ENCODE measurements at regions not wholly inside any gene's neighbourhood (a gene's known extent, or its start where the extent isn't known, plus 50 kb on each side); places are given as distances from the start of the nearest gene placed in this dataset.

DNA sequence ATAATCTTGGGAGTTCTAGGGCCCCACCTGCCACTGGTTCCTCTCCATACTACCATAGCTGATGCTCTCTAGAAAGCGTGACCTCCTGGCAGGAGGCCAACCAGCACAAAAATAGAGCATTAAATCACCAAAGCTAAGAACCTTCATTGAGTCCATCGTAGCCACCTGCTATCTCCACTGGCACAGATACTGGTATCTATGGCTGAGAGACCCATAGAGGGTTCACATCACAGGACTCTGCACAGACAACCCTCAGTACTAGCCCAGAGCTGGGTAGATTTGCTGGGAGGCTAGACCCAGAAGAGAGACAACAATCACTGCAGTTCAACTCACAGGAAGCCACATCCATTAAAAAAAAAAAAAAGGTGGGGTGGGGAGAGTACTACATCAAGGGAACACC lies 509.1 kb downstream of the DTWD2 start:
- Mint-ChIP-seq H3K4me3 (no peak overlapping the region), H3K9me3 (peaks cover 35% of the 10 kb centered on the region), H3K27ac (no peak overlapping the region), H3K36me3 (peaks cover 14% of the 10 kb centered on the region), H3K4me1 (no peaks in the 10 kb centered on the region), H3K27me3 (ENCODE audit: low read depth) (no peaks in the 10 kb centered on the region)
- TF ChIP-seq ELF4 (CRISPR knock-in tag; IDR thresholded peaks at IDR 0.05; ENCODE audit: low read depth): no peak
- ATAC-seq (no peak), DNase-seq (ENCODE audit: low spot score) (no peak)
- ChIA-PET CTCF (no interaction called here), POLR2A (no interaction called here)

DNA sequence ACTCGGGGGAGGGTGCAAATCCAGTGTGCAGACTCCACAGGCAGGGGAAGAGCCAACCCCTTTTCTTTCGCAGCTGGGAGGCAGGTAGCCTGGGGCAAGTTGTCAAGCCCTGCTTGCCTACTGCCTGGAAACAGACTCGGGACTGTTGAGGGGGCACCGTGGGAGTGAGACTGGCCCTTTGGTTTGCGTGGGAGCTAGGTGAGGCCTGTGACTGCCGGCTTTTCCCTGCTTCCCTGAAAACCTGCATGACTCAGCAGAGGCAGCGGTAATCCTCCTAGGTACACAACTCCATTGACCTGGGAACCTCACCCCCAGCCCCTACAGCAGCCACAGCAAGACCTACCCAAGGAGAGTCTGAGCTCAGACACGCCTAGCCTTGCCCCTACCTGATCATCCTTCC lies 509.5 kb downstream of the DTWD2 start:
- no peak for DNase-seq (ENCODE audit: low spot score)
- peaks cover 31% of the 10 kb centered on the region for H3K9me3 Mint-ChIP-seq
- no peak overlapping the region for H3K4me3 Mint-ChIP-seq
- H3K4me1 Mint-ChIP-seq: no peaks in the 10 kb centered on the region
- H3K36me3 Mint-ChIP-seq: peaks cover 10% of the 10 kb centered on the region
- CTCF ChIA-PET: no interaction called here
- no peak overlapping the region for H3K27ac Mint-ChIP-seq
- POLR2A ChIA-PET: no interaction called here
- no peaks in the 10 kb centered on the region; the same call in 1 of the 2 replicates for H3K27me3 Mint-ChIP-seq (ENCODE audit: low read depth)
- TF ChIP-seq ZNF671 (CRISPR knock-in tag; IDR thresholded peaks at IDR 0.05) (no peak), ZNF263 (CRISPR knock-in tag; IDR thresholded peaks at IDR 0.05; ENCODE audit: low read depth) (no peak), KAT7 (CRISPR knock-in tag; IDR thresholded peaks at IDR 0.05; ENCODE audit: borderline replicate concordance) (no peak), CREB1 (CRISPR knock-in tag; IDR thresholded peaks at IDR 0.05) (no peak), GRHL2 (CRISPR knock-in tag; IDR thresholded peaks at IDR 0.05; ENCODE audit: insufficient replicate concordance, severe bottlenecking) (no peak), NR2C2 (CRISPR knock-in tag; IDR thresholded peaks at IDR 0.05) (no peak)
- TF ChIP-seq, protein P1, sequence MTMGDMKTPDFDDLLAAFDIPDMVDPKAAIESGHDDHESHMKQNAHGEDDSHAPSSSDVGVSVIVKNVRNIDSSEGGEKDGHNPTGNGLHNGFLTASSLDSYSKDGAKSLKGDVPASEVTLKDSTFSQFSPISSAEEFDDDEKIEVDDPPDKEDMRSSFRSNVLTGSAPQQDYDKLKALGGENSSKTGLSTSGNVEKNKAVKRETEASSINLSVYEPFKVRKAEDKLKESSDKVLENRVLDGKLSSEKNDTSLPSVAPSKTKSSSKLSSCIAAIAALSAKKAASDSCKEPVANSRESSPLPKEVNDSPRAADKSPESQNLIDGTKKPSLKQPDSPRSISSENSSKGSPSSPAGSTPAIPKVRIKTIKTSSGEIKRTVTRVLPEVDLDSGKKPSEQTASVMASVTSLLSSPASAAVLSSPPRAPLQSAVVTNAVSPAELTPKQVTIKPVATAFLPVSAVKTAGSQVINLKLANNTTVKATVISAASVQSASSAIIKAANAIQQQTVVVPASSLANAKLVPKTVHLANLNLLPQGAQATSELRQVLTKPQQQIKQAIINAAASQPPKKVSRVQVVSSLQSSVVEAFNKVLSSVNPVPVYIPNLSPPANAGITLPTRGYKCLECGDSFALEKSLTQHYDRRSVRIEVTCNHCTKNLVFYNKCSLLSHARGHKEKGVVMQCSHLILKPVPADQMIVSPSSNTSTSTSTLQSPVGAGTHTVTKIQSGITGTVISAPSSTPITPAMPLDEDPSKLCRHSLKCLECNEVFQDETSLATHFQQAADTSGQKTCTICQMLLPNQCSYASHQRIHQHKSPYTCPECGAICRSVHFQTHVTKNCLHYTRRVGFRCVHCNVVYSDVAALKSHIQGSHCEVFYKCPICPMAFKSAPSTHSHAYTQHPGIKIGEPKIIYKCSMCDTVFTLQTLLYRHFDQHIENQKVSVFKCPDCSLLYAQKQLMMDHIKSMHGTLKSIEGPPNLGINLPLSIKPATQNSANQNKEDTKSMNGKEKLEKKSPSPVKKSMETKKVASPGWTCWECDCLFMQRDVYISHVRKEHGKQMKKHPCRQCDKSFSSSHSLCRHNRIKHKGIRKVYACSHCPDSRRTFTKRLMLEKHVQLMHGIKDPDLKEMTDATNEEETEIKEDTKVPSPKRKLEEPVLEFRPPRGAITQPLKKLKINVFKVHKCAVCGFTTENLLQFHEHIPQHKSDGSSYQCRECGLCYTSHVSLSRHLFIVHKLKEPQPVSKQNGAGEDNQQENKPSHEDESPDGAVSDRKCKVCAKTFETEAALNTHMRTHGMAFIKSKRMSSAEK (CRISPR knock-in tag; IDR thresholded peaks at IDR 0.05; ENCODE audit: borderline replicate concordance): no peak
- TF ChIP-seq, protein P2, sequence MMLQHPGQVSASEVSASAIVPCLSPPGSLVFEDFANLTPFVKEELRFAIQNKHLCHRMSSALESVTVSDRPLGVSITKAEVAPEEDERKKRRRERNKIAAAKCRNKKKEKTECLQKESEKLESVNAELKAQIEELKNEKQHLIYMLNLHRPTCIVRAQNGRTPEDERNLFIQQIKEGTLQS (CRISPR knock-in tag; conservative IDR thresholded peaks at IDR 0.05): no peak
- TF ChIP-seq, protein P3, sequence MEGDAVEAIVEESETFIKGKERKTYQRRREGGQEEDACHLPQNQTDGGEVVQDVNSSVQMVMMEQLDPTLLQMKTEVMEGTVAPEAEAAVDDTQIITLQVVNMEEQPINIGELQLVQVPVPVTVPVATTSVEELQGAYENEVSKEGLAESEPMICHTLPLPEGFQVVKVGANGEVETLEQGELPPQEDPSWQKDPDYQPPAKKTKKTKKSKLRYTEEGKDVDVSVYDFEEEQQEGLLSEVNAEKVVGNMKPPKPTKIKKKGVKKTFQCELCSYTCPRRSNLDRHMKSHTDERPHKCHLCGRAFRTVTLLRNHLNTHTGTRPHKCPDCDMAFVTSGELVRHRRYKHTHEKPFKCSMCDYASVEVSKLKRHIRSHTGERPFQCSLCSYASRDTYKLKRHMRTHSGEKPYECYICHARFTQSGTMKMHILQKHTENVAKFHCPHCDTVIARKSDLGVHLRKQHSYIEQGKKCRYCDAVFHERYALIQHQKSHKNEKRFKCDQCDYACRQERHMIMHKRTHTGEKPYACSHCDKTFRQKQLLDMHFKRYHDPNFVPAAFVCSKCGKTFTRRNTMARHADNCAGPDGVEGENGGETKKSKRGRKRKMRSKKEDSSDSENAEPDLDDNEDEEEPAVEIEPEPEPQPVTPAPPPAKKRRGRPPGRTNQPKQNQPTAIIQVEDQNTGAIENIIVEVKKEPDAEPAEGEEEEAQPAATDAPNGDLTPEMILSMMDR (IDR thresholded peaks at IDR 0.05): no peak
- no peak for ATAC-seq

DNA sequence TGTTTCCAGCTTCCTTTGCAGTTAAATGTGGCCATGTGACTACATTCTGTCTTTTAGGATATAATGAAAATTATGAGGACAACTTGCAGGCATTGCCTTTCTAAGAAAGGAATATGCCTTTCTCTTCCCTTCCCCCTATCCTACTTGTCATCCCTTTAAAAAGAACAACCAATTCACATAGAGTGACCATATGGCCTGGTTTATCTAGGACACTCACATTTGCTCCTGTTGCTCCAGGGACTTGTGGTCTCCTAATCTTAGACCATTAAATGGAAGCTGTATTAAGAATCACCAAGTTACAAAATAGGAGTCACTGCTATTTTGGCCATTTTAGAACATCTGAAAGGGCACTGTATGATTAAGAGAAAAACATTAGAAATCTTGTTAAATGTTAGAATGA lies 520.3 kb downstream of the DTWD2 start:
- POLR2A ChIA-PET: no interaction called here
- CTCF ChIA-PET: no interaction called here
- no peaks in the 10 kb centered on the region for H3K27me3 Mint-ChIP-seq (ENCODE audit: low read depth)
- no peaks in the 10 kb centered on the region for H3K4me1 Mint-ChIP-seq
- TF ChIP-seq, protein P4, sequence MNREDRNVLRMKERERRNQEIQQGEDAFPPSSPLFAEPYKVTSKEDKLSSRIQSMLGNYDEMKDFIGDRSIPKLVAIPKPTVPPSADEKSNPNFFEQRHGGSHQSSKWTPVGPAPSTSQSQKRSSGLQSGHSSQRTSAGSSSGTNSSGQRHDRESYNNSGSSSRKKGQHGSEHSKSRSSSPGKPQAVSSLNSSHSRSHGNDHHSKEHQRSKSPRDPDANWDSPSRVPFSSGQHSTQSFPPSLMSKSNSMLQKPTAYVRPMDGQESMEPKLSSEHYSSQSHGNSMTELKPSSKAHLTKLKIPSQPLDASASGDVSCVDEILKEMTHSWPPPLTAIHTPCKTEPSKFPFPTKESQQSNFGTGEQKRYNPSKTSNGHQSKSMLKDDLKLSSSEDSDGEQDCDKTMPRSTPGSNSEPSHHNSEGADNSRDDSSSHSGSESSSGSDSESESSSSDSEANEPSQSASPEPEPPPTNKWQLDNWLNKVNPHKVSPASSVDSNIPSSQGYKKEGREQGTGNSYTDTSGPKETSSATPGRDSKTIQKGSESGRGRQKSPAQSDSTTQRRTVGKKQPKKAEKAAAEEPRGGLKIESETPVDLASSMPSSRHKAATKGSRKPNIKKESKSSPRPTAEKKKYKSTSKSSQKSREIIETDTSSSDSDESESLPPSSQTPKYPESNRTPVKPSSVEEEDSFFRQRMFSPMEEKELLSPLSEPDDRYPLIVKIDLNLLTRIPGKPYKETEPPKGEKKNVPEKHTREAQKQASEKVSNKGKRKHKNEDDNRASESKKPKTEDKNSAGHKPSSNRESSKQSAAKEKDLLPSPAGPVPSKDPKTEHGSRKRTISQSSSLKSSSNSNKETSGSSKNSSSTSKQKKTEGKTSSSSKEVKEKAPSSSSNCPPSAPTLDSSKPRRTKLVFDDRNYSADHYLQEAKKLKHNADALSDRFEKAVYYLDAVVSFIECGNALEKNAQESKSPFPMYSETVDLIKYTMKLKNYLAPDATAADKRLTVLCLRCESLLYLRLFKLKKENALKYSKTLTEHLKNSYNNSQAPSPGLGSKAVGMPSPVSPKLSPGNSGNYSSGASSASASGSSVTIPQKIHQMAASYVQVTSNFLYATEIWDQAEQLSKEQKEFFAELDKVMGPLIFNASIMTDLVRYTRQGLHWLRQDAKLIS (CRISPR knock-in tag; IDR thresholded peaks at IDR 0.05; ENCODE audit: borderline replicate concordance): no peak
- TF ChIP-seq IRF2 (CRISPR knock-in tag; IDR thresholded peaks at IDR 0.05; ENCODE audit: borderline replicate concordance, low read depth): no peak
- TF ChIP-seq, protein P5, sequence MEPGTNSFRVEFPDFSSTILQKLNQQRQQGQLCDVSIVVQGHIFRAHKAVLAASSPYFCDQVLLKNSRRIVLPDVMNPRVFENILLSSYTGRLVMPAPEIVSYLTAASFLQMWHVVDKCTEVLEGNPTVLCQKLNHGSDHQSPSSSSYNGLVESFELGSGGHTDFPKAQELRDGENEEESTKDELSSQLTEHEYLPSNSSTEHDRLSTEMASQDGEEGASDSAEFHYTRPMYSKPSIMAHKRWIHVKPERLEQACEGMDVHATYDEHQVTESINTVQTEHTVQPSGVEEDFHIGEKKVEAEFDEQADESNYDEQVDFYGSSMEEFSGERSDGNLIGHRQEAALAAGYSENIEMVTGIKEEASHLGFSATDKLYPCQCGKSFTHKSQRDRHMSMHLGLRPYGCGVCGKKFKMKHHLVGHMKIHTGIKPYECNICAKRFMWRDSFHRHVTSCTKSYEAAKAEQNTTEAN (CRISPR knock-in tag; IDR thresholded peaks at IDR 0.05): no peak
- TF ChIP-seq, protein P6, sequence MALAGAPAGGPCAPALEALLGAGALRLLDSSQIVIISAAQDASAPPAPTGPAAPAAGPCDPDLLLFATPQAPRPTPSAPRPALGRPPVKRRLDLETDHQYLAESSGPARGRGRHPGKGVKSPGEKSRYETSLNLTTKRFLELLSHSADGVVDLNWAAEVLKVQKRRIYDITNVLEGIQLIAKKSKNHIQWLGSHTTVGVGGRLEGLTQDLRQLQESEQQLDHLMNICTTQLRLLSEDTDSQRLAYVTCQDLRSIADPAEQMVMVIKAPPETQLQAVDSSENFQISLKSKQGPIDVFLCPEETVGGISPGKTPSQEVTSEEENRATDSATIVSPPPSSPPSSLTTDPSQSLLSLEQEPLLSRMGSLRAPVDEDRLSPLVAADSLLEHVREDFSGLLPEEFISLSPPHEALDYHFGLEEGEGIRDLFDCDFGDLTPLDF (CRISPR knock-in tag; IDR thresholded peaks at IDR 0.05): no peak
- H3K36me3 Mint-ChIP-seq: no peaks in the 10 kb centered on the region
- H3K9me3 Mint-ChIP-seq: no peaks in the 10 kb centered on the region
- H3K4me3 Mint-ChIP-seq: no peak overlapping the region
- DNase-seq (ENCODE audit: low spot score): no peak
- ATAC-seq: no peak
- no peak overlapping the region for H3K27ac Mint-ChIP-seq
